Naive thymus-derived CD4-positive, alpha-beta T cell (primary cell): ENCODE measurements at regions not wholly inside any gene's neighbourhood (a gene's known extent, or its start where the extent isn't known, plus 50 kb on each side); places are given as distances from the start of the nearest gene placed in this dataset.

Experiments used
- ATAC-seq: fragments of 150-1000 bp; cut with Tn5 transposase; 2 replicates; pipeline ENCODE4 v1.10.0; 2021; ENCODE audit warnings: mild to moderate bottlenecking, moderate library complexity
- CTCF ChIA-PET: fragments of 350-600 bp; sonication (Branson Sonifier 250); formaldehyde crosslinking; loops from one replicate; lab custom pipeline; 2021; ENCODE audit warnings: antibody characterized with exemption; lab: Charles Lee
- POLR2A ChIA-PET: fragments of 350-600 bp; sonication (Branson Sonifier 250); formaldehyde crosslinking; loops from one replicate; lab custom pipeline; 2021; ENCODE audit warnings: antibody characterized with exemption, inconsistent platforms; lab: Charles Lee
- DNase-seq, 9 donors: peaks; one replicate each; pipeline versions ENCODE4 v3.0.0 to v3.0.0-alpha.2; 2020 to 2022; ENCODE audit warnings: mixed read lengths in 1 of 9
- H3K27ac ChIP-seq: one replicate; pipeline ENCODE4 v1.7.0; 2013; ENCODE audit warnings: mild to moderate bottlenecking, low read depth, low read length, moderate library complexity
- H3K27me3 ChIP-seq, 2 donors: one replicate each; pipeline ENCODE4 v1.7.0; 2013; ENCODE audit warnings: low read length in 2 of 2, mild to moderate bottlenecking in 2 of 2, moderate library complexity in 2 of 2; ENCODE audit not compliant: control insufficient read depth in 2 of 2, insufficient read depth in 2 of 2
- H3K36me3 ChIP-seq, 3 experiments: 1 replicate in 2 of 3; 2 replicates in 1 of 3; pipeline ENCODE4 v1.7.0; 2013; ENCODE audit warnings: low read length in 3 of 3, mild to moderate bottlenecking in 3 of 3, moderate library complexity in 1 of 3; ENCODE audit not compliant: insufficient read depth in 3 of 3, control insufficient read depth in 2 of 3
- H3K4me1 ChIP-seq, 2 donors: one replicate each; pipeline ENCODE4 v1.7.0; 2013; ENCODE audit warnings: low read length in 2 of 2, mild to moderate bottlenecking in 2 of 2, moderate library complexity in 1 of 2; ENCODE audit not compliant: control insufficient read depth in 2 of 2, insufficient read depth in 2 of 2
- H3K4me3 ChIP-seq: 2 replicates; pipeline ENCODE4 v1.7.0; 2013; ENCODE audit warnings: mild to moderate bottlenecking, low read length
- H3K9me3 ChIP-seq, 3 experiments: 1 replicate in 2 of 3; 2 replicates in 1 of 3; pipeline ENCODE4 v1.7.0; 2013; ENCODE audit warnings: low read length in 3 of 3; ENCODE audit not compliant: control insufficient read depth in 2 of 3
- H3K27ac Mint-ChIP-seq, 9 donors: one replicate each; pipeline ENCODE4 v1.8.0; 2020 to 2022; ENCODE audit warnings: mixed read lengths in 9 of 9, mild to moderate bottlenecking in 8 of 9, moderate library complexity in 5 of 9, inconsistent platforms in 2 of 9
- H3K27me3 Mint-ChIP-seq, 5 donors: one replicate each; pipeline ENCODE4 v1.8.0; 2021 to 2022; ENCODE audit warnings: mixed read lengths in 5 of 5, mild to moderate bottlenecking in 1 of 5
- H3K36me3 Mint-ChIP-seq, 5 donors: one replicate each; pipeline ENCODE4 v1.8.0; 2020 to 2022; ENCODE audit warnings: mixed read lengths in 5 of 5, mild to moderate bottlenecking in 3 of 5, inconsistent platforms in 1 of 5
- H3K4me1 Mint-ChIP-seq, 7 donors: one replicate each; pipeline ENCODE4 v1.8.0; 2020 to 2022; ENCODE audit warnings: mixed read lengths in 7 of 7, mild to moderate bottlenecking in 3 of 7, inconsistent platforms in 1 of 7
- H3K4me3 Mint-ChIP-seq, 10 donors: one replicate each; pipeline ENCODE4 v1.8.0; 2020 to 2022; ENCODE audit warnings: mild to moderate bottlenecking in 10 of 10, mixed read lengths in 10 of 10, moderate library complexity in 6 of 10, inconsistent platforms in 2 of 10
- H3K9me3 Mint-ChIP-seq, 11 donors: one replicate each; pipeline ENCODE4 v1.8.0; 2020 to 2022; ENCODE audit warnings: mixed read lengths in 11 of 11, mild to moderate bottlenecking in 4 of 11, inconsistent platforms in 1 of 11, moderate library complexity in 1 of 11
- intact Hi-C, 2 donors: fragments of 100-400 bp; cut with micrococcal nuclease; formaldehyde crosslinking; loops; one replicate each; pipeline ENCODE4 v1.15.1; 2023

- ChIA-PET CTCF (no interaction called here), POLR2A (no interaction called here)
- DNase-seq (no peak), ATAC-seq (no peak)
- no peak overlapping the region for H3K4me3 Mint-ChIP-seq
- no peak overlapping the region for H3K27ac ChIP-seq
- H3K4me3 ChIP-seq, result no peak overlapping the region
- H3K27me3 Mint-ChIP-seq, result no peaks in the 10 kb centered on the region
- H3K36me3 ChIP-seq, result no peaks in the 10 kb centered on the region
- no peaks in the 10 kb centered on the region for H3K27me3 ChIP-seq
- H3K4me1 ChIP-seq, result no peaks in the 10 kb centered on the region
- H3K9me3 ChIP-seq, result no peaks in the 10 kb centered on the region
- H3K4me1 Mint-ChIP-seq, result no peaks in the 10 kb centered on the region
- no peaks in the 10 kb centered on the region for H3K36me3 Mint-ChIP-seq
- intact Hi-C loops, result no loop called here
- no peak overlapping the region for H3K27ac Mint-ChIP-seq
- peaks cover 0 to 11% (median 4%) of the 10 kb centered on the region in 11 donors for H3K9me3 Mint-ChIP-seq
Observed at GRCh38 chr13:87052731-87053130, 618.4 kb upstream of the SLITRK5 start.

- H3K27me3 Mint-ChIP-seq, result no peaks in the 10 kb centered on the region
- no peak overlapping the region for H3K27ac Mint-ChIP-seq
- DNase-seq (no peak), ATAC-seq (no peak)
- H3K4me1 Mint-ChIP-seq, result no peaks in the 10 kb centered on the region
- CTCF ChIA-PET, result no interaction called here
- H3K4me1 ChIP-seq, result no peaks in the 10 kb centered on the region
- H3K27me3 ChIP-seq, result no peaks in the 10 kb centered on the region
- no peak overlapping the region for H3K4me3 Mint-ChIP-seq
- no peaks in the 10 kb centered on the region for H3K9me3 ChIP-seq
- H3K36me3 Mint-ChIP-seq, result no peaks in the 10 kb centered on the region
- H3K9me3 Mint-ChIP-seq, result peaks cover 0 to 10% (median 4%) of the 10 kb centered on the region in 11 donors
- no peak overlapping the region for H3K4me3 ChIP-seq
- no peaks in the 10 kb centered on the region for H3K36me3 ChIP-seq
- no peak overlapping the region for H3K27ac ChIP-seq
- POLR2A ChIA-PET, result no interaction called here
- intact Hi-C loops, result no loop called here
Observed at GRCh38 chr13:87057807-87058520, 613.2 kb upstream of the SLITRK5 start.

GRCh38 chr13:87058786-87059329 lies 612.3 kb upstream of the SLITRK5 start:
- no peaks in the 10 kb centered on the region for H3K9me3 ChIP-seq
- no peak overlapping the region for H3K27ac ChIP-seq
- Mint-ChIP-seq H3K4me1 (no peaks in the 10 kb centered on the region), H3K4me3 (no peak overlapping the region), H3K27ac (no peak overlapping the region), H3K36me3 (no peaks in the 10 kb centered on the region), H3K27me3 (no peaks in the 10 kb centered on the region), H3K9me3 (peaks cover 0 to 10% (median 2%) of the 10 kb centered on the region in 11 donors)
- DNase-seq (no peak), ATAC-seq (no peak)
- no peaks in the 10 kb centered on the region for H3K36me3 ChIP-seq
- no peak overlapping the region for H3K4me3 ChIP-seq
- no peaks in the 10 kb centered on the region for H3K27me3 ChIP-seq
- ChIA-PET CTCF (no interaction called here), POLR2A (no interaction called here)
- no peaks in the 10 kb centered on the region for H3K4me1 ChIP-seq
- intact Hi-C loops, result no loop called here

- Histone ChIP-seq H3K27me3 (no peaks in the 10 kb centered on the region), H3K36me3 (no peaks in the 10 kb centered on the region), H3K27ac (no peak overlapping the region), H3K9me3 (no peaks in the 10 kb centered on the region), H3K4me3 (no peak overlapping the region), H3K4me1 (no peaks in the 10 kb centered on the region)
- peaks cover 0 to 12% (median 3%) of the 10 kb centered on the region in 11 donors for H3K9me3 Mint-ChIP-seq
- H3K4me3 Mint-ChIP-seq, result no peak overlapping the region
- ChIA-PET CTCF (no interaction called here), POLR2A (no interaction called here)
- ATAC-seq (no peak), DNase-seq (no peak)
- H3K27ac Mint-ChIP-seq, result no peak overlapping the region
- intact Hi-C loops, result no loop called here
- peaks cover 0 to 5% (median 0%) of the 10 kb centered on the region in 5 donors for H3K36me3 Mint-ChIP-seq
- H3K27me3 Mint-ChIP-seq, result no peaks in the 10 kb centered on the region
- H3K4me1 Mint-ChIP-seq, result no peaks in the 10 kb centered on the region
Observed at GRCh38 chr13:87078947-87079795, 592.0 kb upstream of the SLITRK5 start.

- ATAC-seq, result no peak
- Mint-ChIP-seq H3K36me3 (peaks cover 0 to 5% (median 0%) of the 10 kb centered on the region in 5 donors), H3K27me3 (no peaks in the 10 kb centered on the region), H3K4me3 (no peak overlapping the region), H3K4me1 (no peaks in the 10 kb centered on the region), H3K27ac (no peak overlapping the region), H3K9me3 (peaks cover 0 to 12% (median 3%) of the 10 kb centered on the region in 11 donors)
- Histone ChIP-seq H3K9me3 (no peaks in the 10 kb centered on the region), H3K4me3 (no peak overlapping the region), H3K27me3 (no peaks in the 10 kb centered on the region), H3K36me3 (no peaks in the 10 kb centered on the region), H3K4me1 (no peaks in the 10 kb centered on the region), H3K27ac (no peak overlapping the region)
- ChIA-PET POLR2A (no interaction called here), CTCF (no interaction called here)
- intact Hi-C loops, result no loop called here
- DNase-seq, result no peak
Observed at GRCh38 chr13:87080100-87080779, 590.9 kb upstream of the SLITRK5 start.

- no peaks in the 10 kb centered on the region for H3K27me3 ChIP-seq
- ChIA-PET POLR2A (no interaction called here), CTCF (no interaction called here)
- no peak overlapping the region for H3K4me3 ChIP-seq
- peaks cover 0 to 12% (median 3%) of the 10 kb centered on the region in 11 donors for H3K9me3 Mint-ChIP-seq
- DNase-seq (no peak), ATAC-seq (no peak)
- H3K27ac Mint-ChIP-seq, result no peak overlapping the region
- no peaks in the 10 kb centered on the region for H3K27me3 Mint-ChIP-seq
- no peaks in the 10 kb centered on the region for H3K4me1 Mint-ChIP-seq
- intact Hi-C loops, result no loop called here
- no peaks in the 10 kb centered on the region for H3K4me1 ChIP-seq
- no peaks in the 10 kb centered on the region for H3K36me3 ChIP-seq
- H3K9me3 ChIP-seq, result no peaks in the 10 kb centered on the region
- H3K36me3 Mint-ChIP-seq, result peaks cover 0 to 5% (median 0%) of the 10 kb centered on the region in 5 donors
- no peak overlapping the region for H3K4me3 Mint-ChIP-seq
- no peak overlapping the region for H3K27ac ChIP-seq
Observed at GRCh38 chr13:87084192-87084591, 587.0 kb upstream of the SLITRK5 start.
